ENCODE measurements at regions not wholly inside any gene's neighbourhood (a gene's known extent, or its start where the extent isn't known, plus 50 kb on each side); places are given as distances from the start of the nearest gene placed in this dataset.
"Not testable (repeated sequence)": the region's sequence is repeated elsewhere in the genome, so short reads cannot be mapped to it uniquely, and the experiment has no call there.

DNA sequence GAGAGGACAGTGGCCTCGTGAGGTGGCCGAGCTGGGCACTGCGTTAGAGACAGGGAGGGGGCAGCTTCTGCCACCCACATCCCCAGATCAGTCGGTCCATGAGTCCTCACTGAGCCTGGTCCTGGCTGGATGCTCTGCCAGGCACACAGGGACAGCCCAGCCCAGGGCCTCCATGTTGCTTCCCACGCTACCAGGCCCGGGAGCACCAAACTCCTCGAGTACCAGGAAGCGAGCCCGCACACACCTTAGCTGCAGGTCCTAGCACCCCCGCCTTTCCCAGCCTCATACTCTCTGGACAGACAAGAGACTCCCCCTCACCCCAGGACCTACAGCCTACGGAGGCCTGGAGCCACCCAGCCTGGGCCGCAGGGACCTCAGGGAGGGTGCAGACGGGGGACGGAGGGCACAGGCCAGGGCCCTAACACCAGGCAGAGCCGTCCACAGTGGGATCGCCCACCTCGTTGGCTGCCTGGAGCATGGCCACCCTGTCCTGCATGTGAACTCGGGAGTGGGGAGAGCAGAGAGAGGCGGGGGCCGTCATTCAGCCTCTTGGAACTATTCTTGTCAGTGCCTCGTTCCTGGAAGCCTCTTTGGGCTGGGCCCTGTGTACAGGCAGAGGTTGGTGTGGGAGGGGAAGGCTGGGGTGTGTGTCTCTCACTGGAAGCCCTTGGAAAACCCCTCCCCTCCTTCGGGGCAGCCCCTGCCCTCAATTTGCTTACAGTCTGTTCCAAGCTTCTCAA, 90.9 kb upstream of the RUNX3 start:
- no peak for DNase-seq

DNA sequence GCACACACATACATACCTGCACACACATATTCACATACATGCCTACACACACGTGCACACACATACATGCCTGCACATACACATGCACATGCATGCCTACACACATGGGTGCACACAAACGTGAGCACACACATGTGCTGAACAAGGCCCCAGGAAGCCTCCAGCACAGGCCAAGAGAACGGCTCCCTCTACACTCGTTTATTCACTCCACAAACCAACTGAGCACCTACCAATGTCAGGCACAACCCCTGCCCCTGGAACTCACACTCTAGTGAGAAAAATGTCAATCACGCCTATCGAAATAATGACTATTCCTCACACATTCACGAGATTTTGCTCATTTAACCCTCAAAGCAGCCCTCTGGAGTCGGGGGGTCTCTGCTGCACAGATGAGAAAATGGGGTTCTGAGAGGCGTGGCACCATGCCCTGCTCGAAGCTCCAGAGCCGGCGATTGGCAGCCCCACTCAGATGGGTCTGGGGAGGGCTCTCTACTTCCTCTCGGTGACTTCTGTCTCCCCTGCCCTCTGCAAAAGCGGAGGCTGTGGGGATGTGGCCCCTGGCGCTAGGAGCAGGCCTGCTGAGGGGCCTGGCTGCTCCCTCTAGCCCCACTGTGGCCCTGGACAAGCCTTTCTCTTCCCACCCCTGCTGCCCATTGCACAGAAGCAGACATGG, 90.2 kb upstream of the RUNX3 start:
- no peak for DNase-seq

DNA sequence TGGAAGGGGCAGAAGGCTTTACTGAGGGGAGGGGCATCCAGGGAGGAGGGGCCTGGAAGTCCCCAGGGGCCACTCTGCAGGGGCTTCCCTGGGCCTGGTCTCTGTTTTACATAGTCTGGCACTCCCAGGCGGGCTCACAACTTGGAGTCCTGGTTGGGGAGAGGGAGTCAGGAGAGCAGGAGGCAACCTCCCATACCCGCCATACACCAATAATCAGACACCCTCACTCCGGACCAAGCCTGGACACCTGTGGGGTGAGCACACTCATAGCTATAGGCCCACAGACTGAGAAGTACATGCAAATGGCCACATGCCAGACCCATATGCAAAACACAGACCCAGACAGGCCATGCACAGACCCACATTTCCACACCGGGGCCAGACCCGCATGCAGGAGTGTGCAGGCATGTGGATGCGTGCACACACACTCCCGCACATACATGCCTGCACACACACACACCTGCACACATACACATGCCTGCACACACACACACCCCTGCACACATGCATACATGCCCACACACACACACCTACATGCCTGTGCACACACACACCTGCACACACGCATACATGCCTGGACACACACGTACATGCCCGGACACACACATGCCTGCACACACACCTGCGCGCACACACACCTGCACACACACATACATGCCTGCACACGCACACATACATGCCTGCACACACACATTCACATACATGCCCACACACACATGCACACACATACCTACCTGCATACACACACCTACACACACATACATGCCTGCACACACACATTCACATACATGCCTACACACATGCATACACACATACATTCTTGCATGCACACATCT, 89.5 kb upstream of the RUNX3 start:
- no peak for DNase-seq

DNA sequence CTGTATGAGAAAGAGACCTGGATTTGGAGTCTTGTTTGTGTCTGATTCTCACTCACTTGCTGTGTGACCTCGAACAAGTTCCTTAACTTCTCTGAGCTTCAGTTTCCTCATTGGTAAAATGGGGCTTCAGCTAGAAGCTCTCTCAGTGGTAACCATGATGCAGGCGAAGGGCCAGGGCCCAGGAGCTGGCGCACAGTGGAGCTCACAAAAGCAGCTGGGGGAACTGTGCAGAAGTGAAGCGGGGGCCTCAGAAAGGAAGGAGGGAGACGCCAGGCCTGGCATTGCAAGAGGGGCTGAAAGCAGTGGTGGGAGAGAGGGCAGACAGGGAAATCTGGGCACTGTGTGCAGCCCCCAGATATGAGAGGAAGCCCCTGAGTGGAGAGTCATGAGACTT, 88.9 kb upstream of the RUNX3 start:
- DNase-seq = no peak

DNA sequence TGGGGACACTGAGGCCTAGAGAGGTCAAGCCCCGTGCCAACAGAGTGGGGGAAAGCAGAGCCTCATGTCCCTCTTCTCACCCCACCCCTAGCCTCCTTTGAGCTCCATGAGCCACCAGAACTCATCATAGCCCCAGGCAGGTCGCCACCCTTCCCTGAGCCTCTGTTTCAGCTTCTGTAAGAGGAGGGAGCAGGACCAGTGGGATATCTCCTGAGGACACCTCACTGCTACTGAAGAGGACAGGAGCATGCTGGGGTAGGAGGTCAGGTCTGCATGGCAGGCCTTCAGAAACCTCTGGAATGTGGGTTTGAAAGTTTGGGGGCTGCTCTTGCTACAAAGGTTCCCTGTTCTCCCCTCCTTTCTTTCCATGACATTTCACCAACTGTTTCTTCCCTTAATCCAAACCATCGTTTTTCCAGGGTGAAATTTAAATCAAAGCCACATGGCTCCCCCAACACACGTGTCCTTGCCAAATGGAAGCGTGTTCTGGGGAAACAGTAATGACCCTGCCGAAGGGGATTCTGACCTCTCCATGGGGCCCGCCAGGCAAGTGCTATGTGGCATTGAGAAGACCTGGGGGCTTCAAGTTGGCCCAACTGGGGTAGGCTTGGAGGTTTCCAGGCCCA, 88.1 kb upstream of the RUNX3 start:
- no peak for DNase-seq

DNA sequence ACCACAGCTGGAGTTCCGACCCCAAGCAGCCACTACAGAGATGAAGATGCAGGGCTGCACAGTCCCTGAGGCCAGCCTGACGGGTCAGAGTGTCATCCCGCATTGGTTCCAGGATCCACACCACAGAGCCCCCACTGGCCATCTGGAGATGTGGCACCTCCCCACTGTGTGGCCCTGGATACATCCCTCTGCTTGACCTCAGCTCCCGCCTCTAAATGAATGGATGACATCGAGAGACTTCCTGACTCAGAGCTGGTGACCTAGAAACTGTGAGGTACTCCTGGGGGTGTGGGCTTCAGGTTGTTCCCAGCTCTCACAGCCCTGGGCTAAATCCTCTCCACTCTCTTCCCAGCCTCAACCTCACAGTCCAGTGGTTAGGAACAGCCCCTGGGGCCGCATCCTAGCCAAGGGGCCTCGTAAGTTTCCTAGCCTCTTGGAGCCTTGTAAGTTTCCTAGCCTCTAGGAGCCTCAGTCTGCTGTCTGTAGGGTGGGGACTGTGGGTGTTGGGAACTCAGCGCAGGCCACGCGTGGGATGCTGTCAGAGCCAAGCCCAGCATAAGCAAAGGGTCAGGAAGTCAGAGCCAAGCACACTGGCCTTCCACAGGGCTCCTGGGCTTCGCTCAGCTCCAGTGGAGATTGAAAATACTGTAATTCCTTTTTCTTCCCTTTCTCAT, 87.5 kb upstream of the RUNX3 start:
- no peak for DNase-seq

DNA sequence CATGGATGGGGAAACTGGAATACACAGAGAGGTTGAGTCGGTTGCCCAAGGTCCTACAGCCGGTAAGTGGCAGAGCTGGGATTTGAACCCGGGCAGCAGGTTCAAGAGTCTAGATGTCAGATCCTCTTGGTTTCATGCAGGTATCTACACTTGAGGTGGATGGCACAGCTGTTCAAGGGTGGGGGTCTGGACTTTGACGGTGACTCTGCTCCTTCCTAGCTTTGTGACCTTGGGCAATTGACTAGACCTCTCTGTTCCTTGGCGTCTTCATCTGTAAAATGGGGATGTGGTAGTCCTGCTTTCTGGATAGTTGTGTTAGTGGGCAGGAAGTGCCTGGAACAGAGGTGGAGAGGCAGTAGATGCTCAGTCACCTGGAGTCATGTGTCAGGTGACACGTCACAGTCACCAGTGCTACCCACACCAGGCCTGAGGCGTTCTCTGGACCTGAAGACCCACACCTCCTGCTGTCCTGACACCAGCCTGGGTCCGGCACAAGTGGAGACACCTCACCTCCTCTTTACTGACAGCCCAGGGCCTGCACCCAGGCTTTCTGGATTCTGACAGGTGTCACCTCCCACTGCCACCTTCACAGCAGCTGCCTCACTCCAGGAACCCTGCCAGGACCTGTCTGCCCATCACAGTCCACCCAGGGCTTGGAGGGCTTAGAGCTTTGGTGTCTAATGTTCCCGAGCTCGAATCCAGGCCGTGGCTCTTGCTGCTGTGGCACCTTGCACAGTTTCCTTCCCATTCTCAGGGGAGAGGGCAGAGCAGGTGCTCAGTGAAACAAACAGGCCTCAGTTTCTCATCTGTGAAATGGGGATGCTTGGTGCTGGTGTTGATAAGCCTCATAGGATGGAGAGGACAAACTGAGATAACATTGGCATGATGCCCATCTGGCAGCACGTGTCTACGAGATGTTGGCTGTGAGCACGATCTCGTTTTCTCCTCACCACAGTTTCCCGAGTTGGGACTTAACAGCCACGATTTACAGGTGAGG, 83.2 kb upstream of the RUNX3 start:
- DNase-seq = no peak

DNA sequence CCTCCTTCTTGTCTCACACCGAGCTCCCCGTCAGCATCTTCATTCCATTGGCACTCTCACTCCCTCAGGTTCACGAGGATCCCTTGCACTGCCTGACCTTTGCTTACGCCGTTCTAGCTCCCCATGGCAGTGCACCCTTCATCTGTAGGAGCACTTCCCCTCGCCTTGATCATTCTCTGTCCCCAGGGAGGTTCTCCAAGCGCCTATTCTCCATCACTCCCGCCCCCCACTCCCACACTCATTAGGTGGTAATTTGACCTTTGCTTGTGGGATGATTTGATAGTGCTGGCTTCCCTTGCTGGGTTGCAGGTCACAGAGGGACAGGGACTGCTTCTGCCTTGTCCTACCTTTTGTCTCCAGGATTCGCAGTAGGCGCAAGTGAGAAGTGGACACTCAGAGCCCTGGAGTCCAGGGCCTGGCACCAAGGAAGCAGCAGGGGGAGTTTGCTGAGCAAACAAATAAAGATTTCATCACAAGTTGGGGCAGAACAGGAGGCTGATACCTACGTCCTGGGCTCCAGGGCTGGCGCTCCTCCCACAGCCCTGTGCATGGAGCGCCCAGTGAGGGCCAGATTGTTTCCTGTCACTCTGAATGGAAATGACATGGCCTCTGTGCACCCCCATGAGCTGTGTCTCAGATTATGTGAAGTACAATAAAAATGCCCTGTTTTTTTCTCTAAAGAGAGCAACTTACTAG, 82.0 kb upstream of the RUNX3 start:
- DNase-seq = peak; percentile 43

DNA sequence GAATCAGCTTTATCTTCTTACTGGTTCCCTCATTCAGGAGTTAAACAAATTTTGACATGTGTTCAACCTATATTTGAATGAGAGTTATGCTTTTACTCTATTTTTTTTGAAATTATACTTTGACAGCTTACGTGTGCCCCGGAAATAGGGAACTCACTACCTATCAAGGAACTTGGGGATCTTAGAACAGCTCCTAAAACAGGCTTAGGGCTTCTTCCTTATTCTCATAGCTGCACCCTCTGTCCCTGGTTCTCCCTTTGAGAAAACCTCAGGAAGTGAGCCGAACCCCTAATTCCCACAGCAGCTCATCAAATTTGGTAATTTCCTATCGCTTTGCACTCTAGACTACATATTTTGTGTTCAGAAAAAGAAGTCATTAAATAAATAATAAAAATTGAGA, 81.2 kb upstream of the RUNX3 start:
- DNase-seq = no peak

DNA sequence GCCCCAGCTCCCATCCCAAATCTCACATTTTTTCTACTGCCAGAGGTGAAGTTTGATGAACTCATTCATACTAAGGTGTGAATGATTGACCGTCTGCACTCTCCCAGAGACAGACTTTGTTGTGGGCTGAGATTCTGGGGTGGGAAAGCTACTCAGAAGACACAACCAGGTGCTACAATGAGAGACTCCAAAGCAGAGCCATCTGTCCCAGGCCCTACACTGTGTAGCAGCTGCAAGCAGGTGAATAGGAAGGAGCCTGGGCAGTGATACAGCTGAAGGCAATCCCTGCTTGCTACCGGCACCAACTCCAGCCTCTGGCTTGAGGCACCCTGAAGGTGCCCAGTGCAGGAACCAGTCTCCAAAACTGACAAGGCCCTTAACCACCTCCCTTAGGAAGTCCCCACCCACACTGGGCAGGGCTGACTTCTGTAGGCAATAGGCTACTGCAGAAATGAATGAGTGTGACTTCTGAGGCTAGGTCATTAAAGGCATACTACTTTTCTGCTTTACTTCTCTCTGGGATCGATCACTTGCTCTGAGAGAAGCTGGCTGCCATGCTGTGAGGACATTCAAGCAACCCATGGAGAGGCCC, 79.7 kb upstream of the RUNX3 start:
- DNase-seq = no peak

DNA sequence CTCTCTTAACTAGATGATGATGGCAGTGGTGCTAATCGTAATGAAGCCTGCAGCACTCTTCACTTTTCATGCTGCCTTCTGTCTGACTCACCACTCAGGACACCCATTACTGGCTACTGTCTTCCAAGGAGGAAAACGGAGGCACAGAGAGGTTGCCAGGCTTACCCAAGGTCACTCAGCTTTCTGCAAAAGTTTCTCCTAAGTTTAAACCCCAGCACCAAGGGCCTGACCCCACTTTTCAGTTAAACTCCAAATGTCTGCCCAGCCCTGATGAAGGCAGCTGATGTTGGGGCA, 78.1 kb upstream of the RUNX3 start:
- no peak for DNase-seq

DNA sequence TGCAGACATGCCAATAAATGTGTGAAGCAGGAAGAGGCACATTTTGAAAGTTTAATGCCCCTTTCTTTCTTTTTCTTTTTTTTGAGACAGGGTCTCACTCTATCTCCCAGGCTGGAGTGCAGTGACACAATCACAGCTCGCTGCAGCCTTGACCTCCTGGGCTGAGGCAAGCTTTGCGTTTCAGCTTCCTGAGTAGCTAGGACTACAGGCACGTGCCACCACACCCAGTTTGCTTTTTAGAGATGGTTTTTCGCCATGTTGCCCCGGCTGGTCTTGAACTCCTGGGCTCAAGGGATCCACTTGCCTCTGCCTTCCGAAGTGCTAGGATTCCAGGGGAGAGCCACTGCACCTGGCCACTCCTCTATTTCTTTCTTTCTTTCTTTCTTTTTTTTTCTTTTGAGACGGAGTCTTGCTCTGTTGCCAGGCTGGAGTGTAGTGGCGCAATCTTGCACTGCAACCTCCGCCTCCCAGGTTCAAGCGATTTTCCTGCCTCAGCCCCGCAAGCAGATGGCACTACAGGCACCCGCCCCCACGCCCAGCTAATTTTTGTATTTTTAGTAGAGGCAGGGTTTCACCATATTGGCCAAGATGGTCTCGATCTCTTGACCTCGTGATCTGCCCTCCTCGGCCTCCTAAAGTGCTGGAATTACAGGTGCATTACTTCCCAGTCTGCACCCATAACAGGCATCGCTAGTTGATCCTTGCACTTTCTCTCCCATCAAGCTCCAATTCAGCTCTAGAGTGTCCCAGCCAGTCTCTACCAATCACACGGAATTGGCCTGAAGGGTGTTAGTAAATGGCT, 77.5 kb upstream of the RUNX3 start:
- DNase-seq = not testable (repeated sequence)

DNA sequence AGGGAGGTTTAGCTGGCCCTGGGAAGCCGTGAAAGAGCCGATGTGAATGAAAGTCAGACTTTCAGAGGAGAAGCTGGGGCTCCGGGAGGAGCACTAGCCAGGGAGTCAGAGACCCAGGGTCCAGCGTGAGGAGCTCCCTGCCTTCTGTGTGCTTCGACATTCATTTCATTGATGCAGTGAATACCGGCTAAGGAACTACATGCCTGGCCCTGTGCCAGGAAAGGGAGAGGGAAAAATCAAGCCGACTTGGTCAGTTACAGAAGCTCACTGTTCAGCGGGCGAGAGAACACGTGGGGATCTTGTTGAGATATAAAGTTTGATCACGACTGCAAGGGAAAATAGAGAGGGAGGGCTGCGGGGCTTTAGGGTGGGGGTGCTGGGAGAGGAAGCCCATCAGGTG, 76.7 kb upstream of the RUNX3 start:
- DNase-seq = peak; percentile 5

DNA sequence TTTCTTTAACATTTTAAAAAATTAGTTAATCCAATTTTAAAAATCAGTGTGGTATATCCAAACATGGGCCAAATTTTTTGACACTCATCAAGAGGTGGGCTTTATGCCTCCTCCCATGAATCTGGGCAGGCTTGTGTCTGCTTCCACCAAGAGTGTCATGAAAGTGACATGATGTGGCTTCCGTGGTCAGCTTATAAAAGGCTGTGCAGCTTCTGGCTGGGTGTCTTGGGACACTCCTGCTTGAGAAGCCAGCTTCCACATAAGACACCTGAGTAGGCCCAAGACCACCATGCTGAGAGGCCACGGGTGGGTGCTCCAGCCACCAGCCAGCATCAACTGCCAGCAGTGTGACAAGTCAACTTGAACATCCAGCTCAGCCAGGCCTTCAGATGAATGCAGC, 74.3 kb upstream of the RUNX3 start:
- DNase-seq = no peak

DNA sequence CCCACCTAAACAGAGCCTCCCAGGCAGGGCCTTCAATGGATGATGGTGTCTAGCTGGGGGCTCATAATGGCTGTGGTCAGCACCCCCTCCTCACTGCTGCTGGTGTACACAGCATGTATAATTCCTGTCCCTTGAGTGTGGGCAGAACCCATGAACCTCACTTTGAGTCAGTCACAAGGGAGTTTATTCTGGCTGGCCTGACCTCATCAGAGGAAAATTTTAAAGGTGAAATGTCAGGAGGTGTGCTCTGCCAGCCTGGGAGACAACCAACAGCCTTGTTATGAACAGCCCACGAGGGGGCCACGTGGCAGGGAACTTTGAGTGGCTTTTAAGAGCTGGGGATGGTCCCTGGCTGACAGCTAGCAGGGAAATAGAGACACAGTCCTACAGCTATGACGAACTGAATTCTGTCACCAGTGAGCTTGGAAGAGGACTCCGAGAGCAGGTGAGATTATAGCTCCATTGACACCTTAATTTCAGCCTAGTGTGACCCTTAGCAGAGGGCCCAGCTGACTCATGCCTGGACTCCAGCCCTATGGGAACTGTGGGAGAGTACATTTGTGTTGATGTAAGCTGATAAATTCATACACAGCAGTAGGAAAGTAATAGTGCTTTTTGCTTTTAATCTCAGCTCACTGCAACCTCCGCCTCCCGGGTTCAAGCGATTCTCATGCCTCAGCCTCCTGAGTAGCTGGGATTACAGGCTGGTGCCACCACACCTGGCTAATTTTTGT, 73.5 kb upstream of the RUNX3 start:
- no peak for DNase-seq

DNA sequence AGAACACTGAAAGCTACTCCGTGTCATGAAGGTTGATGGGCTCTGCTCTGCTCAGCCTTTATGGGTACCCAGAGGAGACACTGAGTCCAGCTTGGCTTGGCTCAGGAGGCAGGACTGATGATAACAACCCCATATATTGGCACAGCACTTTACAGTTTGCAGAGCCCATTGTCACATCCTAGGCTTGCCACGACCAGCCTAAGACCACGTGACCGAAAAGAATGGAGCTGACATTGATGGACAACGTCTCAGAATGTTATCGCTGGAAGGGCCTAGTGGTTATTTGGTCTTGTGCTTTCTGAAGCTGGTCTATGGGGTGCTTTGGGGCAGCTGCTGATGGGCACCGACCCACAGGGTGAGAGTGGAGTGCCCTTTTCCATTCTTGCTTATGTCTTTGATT, 72.9 kb upstream of the RUNX3 start:
- DNase-seq = no peak

DNA sequence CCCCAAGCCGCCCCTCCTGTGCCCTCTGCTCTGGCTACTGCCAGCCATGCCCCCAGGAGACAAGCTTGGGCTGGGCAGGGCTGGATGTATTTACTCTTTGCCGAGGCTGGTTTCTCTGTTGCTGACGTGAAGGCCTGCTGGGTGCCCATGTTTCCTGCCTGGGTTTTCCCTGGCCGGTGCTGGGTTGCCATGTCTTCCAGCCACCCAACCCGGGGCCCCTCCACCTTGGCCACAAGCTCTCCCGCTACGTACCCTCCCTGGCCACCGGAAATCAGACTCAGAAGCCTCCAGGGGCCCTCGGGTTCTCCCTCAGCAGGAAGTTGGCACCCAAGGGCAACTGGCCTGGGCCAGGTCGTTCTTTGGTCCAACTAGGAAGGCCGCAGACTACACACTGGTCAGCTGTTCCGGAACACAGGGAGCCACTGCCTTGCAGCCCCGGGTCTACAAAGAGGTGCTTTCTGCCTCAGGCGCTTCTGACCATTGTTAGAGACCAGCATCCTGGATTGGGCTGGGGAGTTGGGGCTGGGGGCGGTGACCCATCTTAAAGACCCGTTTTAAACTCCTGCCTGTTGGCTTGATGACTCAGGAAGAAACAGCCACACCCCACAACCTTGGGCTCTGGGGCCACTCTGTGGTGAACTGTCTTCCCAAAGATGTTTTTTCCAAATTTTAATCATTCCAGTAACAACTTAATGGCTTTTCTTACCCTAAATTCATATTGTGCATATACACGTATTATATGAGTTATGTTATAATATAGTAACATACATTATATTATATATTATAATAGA, 71.2 kb upstream of the RUNX3 start:
- DNase-seq = no peak

DNA sequence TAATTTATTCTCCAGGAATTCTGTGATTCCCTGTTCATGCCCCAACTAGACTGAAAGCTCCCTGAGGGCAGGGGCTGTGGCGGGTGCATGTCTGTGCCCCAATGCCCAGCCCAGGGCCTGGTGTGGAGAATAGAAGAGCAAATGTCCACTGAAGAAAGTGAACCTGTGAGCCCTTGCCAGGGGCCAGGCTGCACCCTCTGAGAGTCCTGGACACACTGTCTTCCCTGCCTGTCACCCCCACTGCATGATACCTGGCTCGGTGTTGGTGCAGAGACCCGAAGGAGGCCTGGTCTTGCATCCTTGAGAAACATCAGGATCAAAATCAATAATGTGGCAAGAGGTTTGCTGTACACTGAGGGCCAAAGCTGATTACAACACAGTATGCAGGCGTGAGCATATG, 69.8 kb upstream of the RUNX3 start:
- no peak for DNase-seq
